ENCODE measurements at regions not wholly inside any gene's neighbourhood (a gene's known extent, or its start where the extent isn't known, plus 50 kb on each side); places are given as distances from the start of the nearest gene placed in this dataset.

DNA sequence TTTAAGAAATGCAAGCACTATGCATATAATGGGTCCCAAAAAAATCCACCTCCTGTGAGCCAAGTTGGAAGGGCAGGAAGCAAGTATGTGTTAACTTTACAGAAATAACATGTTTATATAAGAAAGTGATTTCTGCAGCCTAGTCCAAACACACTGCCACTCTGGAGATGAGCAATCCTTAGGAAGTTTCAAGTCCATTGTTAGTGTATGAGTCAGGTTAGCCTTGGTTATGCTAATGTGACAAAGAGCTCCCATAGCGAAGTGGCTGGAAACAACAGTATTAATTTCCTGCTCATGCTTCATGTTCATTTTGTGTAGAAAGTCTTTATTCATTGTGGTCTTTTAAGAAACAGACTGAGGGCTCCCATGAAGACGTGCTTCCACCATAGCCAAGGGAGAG is 121.4 kb downstream of the TBXT start:
- DNase-seq = no peak

GRCh38 chr6:166045860-166046200 is 121.8 kb downstream of the TBXT start:
- no peak for DNase-seq

DNA sequence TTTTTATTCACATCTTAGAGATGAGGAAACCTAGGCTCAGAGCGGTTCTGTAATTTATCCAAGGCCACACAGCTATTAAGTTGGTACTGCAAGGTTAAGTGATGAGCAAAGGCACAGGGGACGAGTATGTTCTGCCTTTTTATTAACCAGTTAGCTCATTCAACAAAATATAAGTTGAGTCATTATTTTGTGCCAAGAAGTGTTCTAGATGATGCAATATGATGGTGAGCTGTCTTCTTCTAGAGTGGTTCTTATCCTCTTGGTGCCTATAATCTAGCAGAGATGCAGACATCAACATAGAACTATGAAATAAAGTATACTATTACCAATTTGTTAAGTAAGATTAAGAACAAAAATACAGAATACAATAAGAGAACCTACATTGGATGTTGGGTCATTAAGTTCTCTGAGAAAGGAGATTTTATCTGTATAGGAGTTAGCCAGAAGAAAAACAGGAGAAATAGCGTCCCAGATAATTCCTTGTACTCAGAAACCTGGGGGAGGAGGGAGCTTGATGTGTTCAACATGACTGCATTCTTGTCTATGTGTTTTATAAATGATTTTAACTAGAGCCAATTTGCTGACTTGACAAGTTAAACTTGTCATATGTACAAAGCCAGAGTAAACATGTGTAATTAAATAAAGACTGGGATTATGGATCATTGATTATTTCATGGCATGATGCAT is 122.3 kb downstream of the TBXT start:
- DNase-seq = no peak

DNA sequence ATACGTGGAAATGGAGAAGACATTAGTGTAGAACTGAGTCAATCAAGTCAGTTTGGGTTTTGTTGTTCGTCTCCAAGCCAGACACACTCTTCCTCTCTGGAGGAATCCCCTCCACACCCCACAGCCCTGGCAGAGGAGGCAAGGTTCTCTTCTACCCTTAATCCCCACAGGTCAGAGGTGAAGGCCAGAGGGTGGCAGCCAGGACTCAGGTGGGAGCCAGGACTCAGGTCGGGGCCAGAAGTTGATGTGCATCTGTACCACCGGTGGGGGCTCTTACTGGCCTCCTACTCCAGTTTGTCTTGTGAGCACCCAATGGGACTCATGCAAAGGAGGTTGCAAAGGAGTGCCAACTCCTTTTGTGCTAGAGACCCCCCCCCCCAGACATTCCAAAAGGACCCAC is 126.4 kb downstream of the TBXT start:
- DNase-seq = no peak

- no peak for DNase-seq
Observed at GRCh38 chr6:166040292-166040691, 127.4 kb downstream of the TBXT start.

- no peak for DNase-seq
Observed at GRCh38 chr6:166036316-166037095, 131.1 kb downstream of the TBXT start.

GRCh38 chr6:166032366-166033200 is 135.1 kb downstream of the TBXT start:
- DNase-seq = no peak

- no peak for DNase-seq
Observed at GRCh38 chr6:166031275-166031674, 136.4 kb downstream of the TBXT start.

GRCh38 chr6:166029506-166029905 is 138.1 kb downstream of the TBXT start:
- no peak for DNase-seq

DNA sequence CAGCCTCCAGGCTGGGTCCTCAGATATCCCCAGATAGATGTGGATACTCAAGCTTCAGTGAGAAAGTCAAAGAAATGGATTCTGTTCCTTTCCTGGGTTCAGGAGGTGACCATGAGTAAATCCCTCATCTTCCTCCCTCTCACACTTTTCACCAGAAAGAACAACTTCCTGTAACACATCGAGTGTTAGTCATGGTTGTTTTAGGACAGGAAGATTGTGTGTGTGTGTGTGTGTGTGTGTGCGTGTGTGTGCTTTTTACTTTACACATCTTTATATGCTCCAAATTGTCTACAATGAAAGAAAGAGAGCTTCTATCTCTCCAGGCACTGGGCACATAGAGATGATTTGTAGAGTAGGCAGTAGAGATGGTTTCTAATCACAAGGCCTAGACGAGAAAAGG is 139.9 kb downstream of the TBXT start:
- DNase-seq = no peak

GRCh38 chr6:166026586-166027126 is 141.0 kb downstream of the TBXT start:
- no peak for DNase-seq

DNA sequence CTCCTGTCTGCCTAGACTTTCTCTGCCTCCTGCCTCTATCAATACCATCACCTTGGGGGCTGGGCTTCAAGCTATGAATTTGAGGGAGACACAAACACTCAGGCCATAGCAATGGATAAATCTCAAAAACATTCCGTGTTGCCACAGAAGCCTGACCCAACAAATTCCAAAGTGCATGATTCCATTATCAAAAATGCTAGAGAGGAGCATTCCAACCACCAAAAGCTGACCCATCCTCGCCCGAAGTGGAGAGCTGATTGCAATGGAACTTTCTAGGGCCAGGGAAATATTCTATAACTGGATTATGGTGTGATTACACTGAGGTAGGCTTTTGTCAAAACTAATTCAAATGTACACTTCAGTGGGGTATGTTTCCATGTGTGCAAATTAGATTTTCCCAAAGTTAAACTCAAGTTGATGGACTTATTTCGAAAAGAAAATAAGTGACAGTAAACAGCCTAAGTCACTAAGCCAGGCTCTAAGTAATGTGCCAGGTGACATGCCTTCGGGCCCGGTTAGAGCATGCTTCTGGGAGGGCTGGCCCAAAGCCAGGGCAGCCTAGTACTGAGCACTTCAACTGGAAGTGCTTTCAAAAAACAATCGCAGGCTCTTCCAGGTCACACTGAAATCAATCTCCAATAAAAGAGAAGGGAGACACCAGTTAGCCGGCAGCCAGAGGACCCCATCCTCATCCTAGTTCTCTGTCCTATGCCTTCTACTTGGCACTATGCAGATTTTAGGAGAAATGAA is 142.3 kb downstream of the TBXT start:
- no peak for DNase-seq

DNA sequence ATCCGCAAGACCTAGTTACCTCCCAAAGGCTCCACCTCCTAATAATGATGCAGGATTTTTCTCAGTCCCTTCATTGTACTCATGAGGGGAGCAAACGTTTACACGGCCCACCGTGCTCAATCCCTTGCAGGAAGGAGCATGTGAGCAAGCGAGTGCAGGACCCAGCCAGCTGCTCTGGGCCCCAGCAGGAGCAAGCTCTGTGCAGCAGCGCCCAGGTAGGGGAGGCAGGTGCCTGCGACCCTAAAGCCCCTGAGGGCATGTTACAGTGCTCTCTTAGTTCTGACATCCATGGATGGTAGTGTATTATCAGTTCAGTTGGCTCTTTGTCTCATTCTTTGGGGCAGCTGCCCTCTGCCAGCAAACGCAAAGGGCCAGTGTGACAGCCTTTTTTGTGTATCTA is 143.4 kb downstream of the TBXT start:
- DNase-seq = no peak

- DNase-seq = no peak
Observed at GRCh38 chr6:166023273-166023989, 144.2 kb downstream of the TBXT start.

GRCh38 chr6:166021429-166021828 is 146.2 kb downstream of the TBXT start:
- no peak for DNase-seq

DNA sequence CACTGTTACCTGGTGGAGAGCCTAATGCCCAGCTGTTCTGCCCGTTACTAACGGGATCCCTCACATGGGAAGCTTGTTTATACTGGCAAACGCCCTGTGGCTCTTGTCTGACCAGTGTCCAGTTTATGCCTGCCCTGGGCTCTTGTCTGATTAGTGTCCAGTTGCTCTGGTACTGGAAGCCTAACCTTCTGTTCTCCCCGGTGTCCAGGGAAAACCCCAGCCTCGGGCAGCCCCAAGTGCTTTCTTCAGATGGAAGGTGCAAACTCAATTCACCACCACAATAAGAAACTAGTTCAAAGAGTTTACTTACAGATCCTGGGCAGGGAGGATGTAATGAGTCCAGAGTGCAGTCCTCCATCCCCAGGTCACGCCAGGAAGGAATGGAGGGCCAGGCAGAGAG is 148.4 kb downstream of the TBXT start:
- no peak for DNase-seq

DNA sequence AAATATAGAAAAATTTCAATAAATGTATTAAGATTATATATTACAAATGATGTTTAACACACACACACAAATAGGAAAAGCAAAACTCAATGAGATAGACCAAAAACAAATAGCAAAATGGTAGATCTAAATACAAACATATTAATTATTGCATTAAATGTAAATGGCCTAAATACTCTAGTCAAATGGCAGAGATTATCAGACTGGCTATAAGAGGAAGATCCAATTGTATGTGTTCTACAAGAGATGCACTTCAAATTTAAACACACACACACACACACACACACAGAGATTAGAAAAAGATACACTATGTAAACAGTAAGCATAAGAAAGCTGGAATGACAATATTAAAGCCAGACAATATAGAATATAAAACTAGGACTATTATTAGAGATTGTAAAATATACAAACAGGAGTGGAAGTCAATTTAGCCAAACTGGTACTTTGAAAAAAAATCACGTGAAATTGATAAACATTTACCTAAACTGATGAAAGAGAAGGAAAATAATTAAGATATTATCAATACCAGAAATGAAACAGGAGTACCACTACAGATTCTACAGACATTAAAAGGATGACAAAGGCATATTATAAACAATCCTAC is 150.5 kb downstream of the TBXT start:
- DNase-seq = no peak

GRCh38 chr6:166014966-166015365 is 152.7 kb downstream of the TBXT start:
- DNase-seq = no peak

DNA sequence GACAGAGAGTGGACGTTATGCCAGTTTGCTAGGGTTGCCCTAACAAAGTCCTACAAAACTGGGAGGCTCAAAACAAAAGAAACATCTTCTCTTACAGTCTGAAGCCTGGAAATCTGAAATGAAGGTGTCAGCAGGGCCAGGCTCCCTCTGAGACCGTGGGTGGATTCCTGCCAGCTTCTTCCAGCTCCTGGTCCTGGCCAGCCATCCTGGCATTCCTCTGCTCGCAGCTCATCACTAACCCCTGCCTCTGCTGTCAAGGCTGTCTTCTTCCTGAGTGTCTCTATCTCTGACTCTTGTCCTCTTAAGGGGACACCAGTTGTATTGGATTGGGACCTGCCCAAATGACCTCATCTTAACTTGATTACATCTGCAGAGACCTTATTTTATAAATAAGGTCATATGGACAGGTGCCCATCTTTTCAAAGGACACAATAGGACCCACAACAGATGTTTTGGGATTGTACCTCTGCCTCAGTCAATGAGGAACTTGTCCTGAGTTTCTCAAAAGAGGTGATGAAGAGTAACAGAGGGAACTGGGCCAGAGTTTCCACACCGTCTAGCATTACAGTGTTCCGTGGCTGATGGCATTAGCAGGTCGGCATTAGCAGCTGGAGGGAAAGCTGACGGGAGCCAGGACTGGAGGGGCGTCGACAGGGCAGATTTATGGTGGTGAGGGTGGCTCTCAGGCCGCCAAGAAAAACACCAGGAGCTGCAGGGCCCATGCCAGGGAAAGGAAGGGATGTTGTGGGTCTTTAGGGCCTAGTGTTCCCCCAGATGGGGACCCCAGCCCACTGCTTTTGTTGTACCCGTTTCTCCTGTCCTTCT is 157.3 kb downstream of the TBXT start:
- DNase-seq = no peak

DNA sequence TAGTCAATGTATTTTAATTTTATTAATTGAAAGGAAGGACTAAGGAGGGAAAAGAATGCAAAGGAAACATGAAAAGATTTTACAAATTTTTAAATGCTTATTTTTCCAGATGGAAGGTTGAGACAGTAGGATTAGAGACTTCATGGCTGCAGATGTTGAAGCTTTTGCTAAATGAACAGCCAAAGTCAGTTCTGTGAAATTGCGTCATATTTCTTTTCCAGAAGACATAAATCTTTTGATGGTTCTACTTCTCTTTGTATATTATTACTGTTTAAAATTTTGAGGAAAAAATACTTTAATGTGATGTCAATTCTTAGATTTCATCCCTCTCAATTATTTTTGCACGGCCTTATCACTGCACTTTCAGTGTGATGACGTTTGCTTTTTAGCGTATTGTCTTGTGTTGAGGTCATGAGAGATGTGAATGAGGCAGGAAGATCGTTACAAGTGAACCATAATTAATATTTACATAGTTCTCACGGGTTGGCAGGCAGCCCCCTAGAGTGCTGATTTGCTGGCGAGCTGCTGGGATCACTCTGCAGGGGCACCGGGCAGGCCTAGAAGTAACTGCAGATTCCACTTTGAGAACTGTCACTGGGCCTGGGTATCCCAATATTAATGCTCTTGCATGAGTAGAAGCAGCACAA is 158.1 kb downstream of the TBXT start:
- DNase-seq = no peak
